ENCODE measurements at regions not wholly inside any gene's neighbourhood (a gene's known extent, or its start where the extent isn't known, plus 50 kb on each side); places are given as distances from the start of the nearest gene placed in this dataset.

DNA sequence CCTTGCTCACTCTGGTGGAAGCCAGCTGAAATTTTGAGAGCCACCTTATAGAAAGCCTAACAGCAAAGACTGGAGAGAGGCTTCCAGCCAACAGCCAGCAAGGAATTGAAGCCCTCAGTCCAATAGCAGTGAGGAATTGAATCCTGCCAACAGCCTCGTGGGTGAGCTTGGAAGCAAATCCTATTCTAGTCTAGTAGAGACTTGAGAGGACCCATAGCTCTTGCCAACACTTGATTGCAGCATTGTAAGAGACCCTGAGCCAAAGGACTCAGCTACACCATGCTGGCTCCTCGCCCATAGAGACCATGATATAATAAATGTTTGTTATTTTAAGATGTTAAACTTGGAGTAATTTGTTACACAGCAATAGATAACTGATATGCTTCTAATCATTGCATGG is 403.0 kb upstream of the TNP1 start:
- no peak overlapping the region for H3K9ac ChIP-seq (ENCODE audit: insufficient read depth, low read depth, low read length)
- no peak for TF ChIP-seq HOXD1 (CRISPR knock-in tag; IDR thresholded peaks at IDR 0.05)
- H4K20me1 ChIP-seq (ENCODE audit: insufficient read depth, low read length) = no peaks in the 10 kb centered on the region
- ChIA-PET POLR2A (no interaction called here), CTCF (ENCODE audit: low intra/inter-chr PET ratio, low total read pairs) (no interaction called here)
- peaks cover 11% of the 10 kb centered on the region; the same call in 1 of the 2 replicates for H3K9me3 ChIP-seq (ENCODE audit: low read length)
- no peaks in the 10 kb centered on the region for H3K4me1 ChIP-seq (ENCODE audit: insufficient read depth, low read length)
- no peak for DNase-seq (ENCODE audit: low spot score)
- intact Hi-C loops (cut with micrococcal nuclease; ENCODE audit: unreplicated experiment) = no loop called here
- ATAC-seq = no peak
- H3K79me2 ChIP-seq (ENCODE audit: insufficient read depth, low read length) = no peaks in the 10 kb centered on the region
- WGBS (ENCODE audit: low lambda C conversion rate) = 0% methylated on average over 2 of the region's 2 CpGs
- H3K36me3 ChIP-seq (replicated peaks in 1 of 2; ENCODE audit: control insufficient read depth in 1 of 2, insufficient read depth in 2 of 2, low read length in 2 of 2) = no peaks in the 10 kb centered on the region
- in situ Hi-C loops (cut with HindIII; ENCODE audit: extremely low pct_ligation_motif_present, low pct_unique_long_range_greater_than_20kb) = no loop called here
- BruUV-seq (replicated peaks) = no TSS peak
- no peak overlapping the region for H3K27ac ChIP-seq (ENCODE audit: extremely low read length, insufficient read depth, low read length)
- FAIRE-seq = no peak
- no peak overlapping the region for H2AFZ ChIP-seq (ENCODE audit: low read length)
- no peaks in the 10 kb centered on the region for H3K27me3 ChIP-seq (ENCODE audit: control insufficient read depth in 1 of 2, insufficient read depth in 2 of 2, low read length in 2 of 2)
- H3K4me3 ChIP-seq (replicated peaks in 1 of 3; ENCODE audit: insufficient read depth in 1 of 3, low read depth in 2 of 3, low read length in 3 of 3) = no peak overlapping the region
- no peak overlapping the region for H3K4me2 ChIP-seq (ENCODE audit: low read depth, low read length)

DNA sequence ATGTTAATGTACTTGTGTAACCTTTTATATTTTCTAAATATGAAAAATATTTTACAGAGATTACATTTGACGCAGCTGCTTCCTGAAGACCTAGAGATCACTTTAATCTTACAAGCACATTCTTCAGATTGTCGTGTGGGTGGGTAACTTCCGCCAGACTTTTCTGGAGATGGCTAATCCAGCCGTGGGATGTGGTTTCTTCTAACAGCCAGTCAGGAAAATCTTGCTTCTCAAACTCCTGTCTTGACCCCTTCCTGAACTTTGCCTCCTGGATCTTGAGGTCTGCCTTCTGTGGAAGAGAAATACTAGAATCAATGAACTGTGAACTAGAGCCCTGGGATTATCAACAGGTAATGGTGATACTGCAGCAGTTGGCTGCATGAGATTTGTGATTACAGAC is 401.6 kb upstream of the TNP1 start:
- no TSS peak for BruUV-seq (replicated peaks)
- H3K36me3 ChIP-seq (replicated peaks in 1 of 2; ENCODE audit: control insufficient read depth in 1 of 2, insufficient read depth in 2 of 2, low read length in 2 of 2) = no peaks in the 10 kb centered on the region
- H4K20me1 ChIP-seq (ENCODE audit: insufficient read depth, low read length) = no peaks in the 10 kb centered on the region
- FAIRE-seq = no peak
- no peak overlapping the region for H3K27ac ChIP-seq (ENCODE audit: extremely low read length, insufficient read depth, low read length)
- intact Hi-C loops (cut with micrococcal nuclease; ENCODE audit: unreplicated experiment) (no loop called here), in situ Hi-C loops (cut with HindIII; ENCODE audit: extremely low pct_ligation_motif_present, low pct_unique_long_range_greater_than_20kb) (no loop called here)
- no peak overlapping the region for H3K9ac ChIP-seq (ENCODE audit: insufficient read depth, low read depth, low read length)
- H3K4me2 ChIP-seq (ENCODE audit: low read depth, low read length) = no peak overlapping the region
- no peak for DNase-seq (ENCODE audit: low spot score)
- H2AFZ ChIP-seq (ENCODE audit: low read length) = no peak overlapping the region
- no peaks in the 10 kb centered on the region for H3K4me1 ChIP-seq (ENCODE audit: insufficient read depth, low read length)
- WGBS (ENCODE audit: low lambda C conversion rate) = 42% methylated on average over 4 of the region's 4 CpGs
- no peaks in the 10 kb centered on the region for H3K9me3 ChIP-seq (ENCODE audit: low read length)
- ChIA-PET POLR2A (no interaction called here), CTCF (ENCODE audit: low intra/inter-chr PET ratio, low total read pairs) (no interaction called here)
- no peak overlapping the region for H3K4me3 ChIP-seq (replicated peaks in 1 of 3; ENCODE audit: insufficient read depth in 1 of 3, low read depth in 2 of 3, low read length in 3 of 3)
- ATAC-seq = no peak
- no peaks in the 10 kb centered on the region for H3K79me2 ChIP-seq (ENCODE audit: insufficient read depth, low read length)
- no peaks in the 10 kb centered on the region for H3K27me3 ChIP-seq (ENCODE audit: control insufficient read depth in 1 of 2, insufficient read depth in 2 of 2, low read length in 2 of 2)
- no peak for TF ChIP-seq ZNF629 (CRISPR knock-in tag; conservative IDR thresholded peaks at IDR 0.05)
- no peak for TF ChIP-seq FOXA1 (IDR thresholded peaks at IDR 0.05)
- no peak for TF ChIP-seq FOXA1 (CRISPR knock-in tag; IDR thresholded peaks at IDR 0.05)
- no peak for TF ChIP-seq ZNF737 (CRISPR knock-in tag; IDR thresholded peaks at IDR 0.05; ENCODE audit: borderline replicate concordance)
- TF ChIP-seq HHEX (CRISPR knock-in tag; IDR thresholded peaks at IDR 0.05) = no peak
- TF ChIP-seq, protein P1, sequence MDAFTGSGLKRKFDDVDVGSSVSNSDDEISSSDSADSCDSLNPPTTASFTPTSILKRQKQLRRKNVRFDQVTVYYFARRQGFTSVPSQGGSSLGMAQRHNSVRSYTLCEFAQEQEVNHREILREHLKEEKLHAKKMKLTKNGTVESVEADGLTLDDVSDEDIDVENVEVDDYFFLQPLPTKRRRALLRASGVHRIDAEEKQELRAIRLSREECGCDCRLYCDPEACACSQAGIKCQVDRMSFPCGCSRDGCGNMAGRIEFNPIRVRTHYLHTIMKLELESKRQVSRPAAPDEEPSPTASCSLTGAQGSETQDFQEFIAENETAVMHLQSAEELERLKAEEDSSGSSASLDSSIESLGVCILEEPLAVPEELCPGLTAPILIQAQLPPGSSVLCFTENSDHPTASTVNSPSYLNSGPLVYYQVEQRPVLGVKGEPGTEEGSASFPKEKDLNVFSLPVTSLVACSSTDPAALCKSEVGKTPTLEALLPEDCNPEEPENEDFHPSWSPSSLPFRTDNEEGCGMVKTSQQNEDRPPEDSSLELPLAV (CRISPR knock-in tag; conservative IDR thresholded peaks at IDR 0.05; ENCODE audit: low read depth) = no peak
- no peak for TF ChIP-seq TCF7 (IDR thresholded peaks at IDR 0.05; ENCODE audit: low read depth)
- TF ChIP-seq ATRX (CRISPR knock-in tag; IDR thresholded peaks at IDR 0.05; ENCODE audit: borderline replicate concordance) = no peak
- no peak for TF ChIP-seq SOX13 (IDR thresholded peaks at IDR 0.05)
- TF ChIP-seq SOX13 (CRISPR knock-in tag; conservative IDR thresholded peaks at IDR 0.05 in 1 of 2, IDR thresholded peaks at IDR 0.05 in 1 of 2) = no peak
- no peak for TF ChIP-seq FOXK2 (IDR thresholded peaks at IDR 0.05)
- no peak for TF ChIP-seq ZNF343 (CRISPR knock-in tag; IDR thresholded peaks at IDR 0.05)
- TF ChIP-seq ZNF768 (CRISPR knock-in tag; IDR thresholded peaks at IDR 0.05) = no peak
- no peak for TF ChIP-seq HOXA9 (CRISPR knock-in tag; IDR thresholded peaks at IDR 0.05; ENCODE audit: borderline replicate concordance)
- TF ChIP-seq RBM39 (IDR thresholded peaks at IDR 0.05; ENCODE audit: low read depth, low read length, poor library complexity, severe bottlenecking) = no peak
- TF ChIP-seq, protein P2, sequence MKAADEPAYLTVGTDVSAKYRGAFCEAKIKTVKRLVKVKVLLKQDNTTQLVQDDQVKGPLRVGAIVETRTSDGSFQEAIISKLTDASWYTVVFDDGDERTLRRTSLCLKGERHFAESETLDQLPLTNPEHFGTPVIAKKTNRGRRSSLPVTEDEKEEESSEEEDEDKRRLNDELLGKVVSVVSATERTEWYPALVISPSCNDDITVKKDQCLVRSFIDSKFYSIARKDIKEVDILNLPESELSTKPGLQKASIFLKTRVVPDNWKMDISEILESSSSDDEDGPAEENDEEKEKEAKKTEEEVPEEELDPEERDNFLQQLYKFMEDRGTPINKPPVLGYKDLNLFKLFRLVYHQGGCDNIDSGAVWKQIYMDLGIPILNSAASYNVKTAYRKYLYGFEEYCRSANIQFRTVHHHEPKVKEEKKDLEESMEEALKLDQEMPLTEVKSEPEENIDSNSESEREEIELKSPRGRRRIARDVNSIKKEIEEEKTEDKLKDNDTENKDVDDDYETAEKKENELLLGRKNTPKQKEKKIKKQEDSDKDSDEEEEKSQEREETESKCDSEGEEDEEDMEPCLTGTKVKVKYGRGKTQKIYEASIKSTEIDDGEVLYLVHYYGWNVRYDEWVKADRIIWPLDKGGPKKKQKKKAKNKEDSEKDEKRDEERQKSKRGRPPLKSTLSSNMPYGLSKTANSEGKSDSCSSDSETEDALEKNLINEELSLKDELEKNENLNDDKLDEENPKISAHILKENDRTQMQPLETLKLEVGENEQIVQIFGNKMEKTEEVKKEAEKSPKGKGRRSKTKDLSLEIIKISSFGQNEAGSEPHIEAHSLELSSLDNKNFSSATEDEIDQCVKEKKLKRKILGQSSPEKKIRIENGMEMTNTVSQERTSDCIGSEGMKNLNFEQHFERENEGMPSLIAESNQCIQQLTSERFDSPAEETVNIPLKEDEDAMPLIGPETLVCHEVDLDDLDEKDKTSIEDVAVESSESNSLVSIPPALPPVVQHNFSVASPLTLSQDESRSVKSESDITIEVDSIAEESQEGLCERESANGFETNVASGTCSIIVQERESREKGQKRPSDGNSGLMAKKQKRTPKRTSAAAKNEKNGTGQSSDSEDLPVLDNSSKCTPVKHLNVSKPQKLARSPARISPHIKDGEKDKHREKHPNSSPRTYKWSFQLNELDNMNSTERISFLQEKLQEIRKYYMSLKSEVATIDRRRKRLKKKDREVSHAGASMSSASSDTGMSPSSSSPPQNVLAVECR (CRISPR knock-in tag; IDR thresholded peaks at IDR 0.05; ENCODE audit: borderline replicate concordance) = no peak
